ENCODE measurements at regions not wholly inside any gene's neighbourhood (a gene's known extent, or its start where the extent isn't known, plus 50 kb on each side); places are given as distances from the start of the nearest gene placed in this dataset.
"Not testable (repeated sequence)": the region's sequence is repeated elsewhere in the genome, so short reads cannot be mapped to it uniquely, and the experiment has no call there.

GRCh38 chr7:64469673-64470072 is 93.2 kb downstream of the ZNF680 start:
- Histone ChIP-seq H3K36me3 (no peaks in the 10 kb centered on the region), H3K27ac (no peak overlapping the region), H3K4me3 (no peak overlapping the region), H3K4me1 (no peaks in the 10 kb centered on the region), H3K9me3 (peaks cover 0 to 72% (median 30%) of the 10 kb centered on the region in 4 donors), H3K27me3 (no peaks in the 10 kb centered on the region)
- intact Hi-C loops (cut with DNase I; ENCODE audit: low total_unique reads): no loop called here
- TF ChIP-seq POLR2A (IDR thresholded peaks at IDR 0.05): no peak
- no peak for TF ChIP-seq CTCF (IDR thresholded peaks at IDR 0.05)
- no peak for TF ChIP-seq POLR2AphosphoS5 (IDR thresholded peaks at IDR 0.05)
- no peak for TF ChIP-seq EP300 (IDR thresholded peaks at IDR 0.05)
- no peak for DNase-seq
- 43 to 83% (median 56%) methylated on average over 1 of the region's 1 CpG for WGBS, 5 donors

- no peak overlapping the region for H3K27ac ChIP-seq
- intact Hi-C loops (cut with DNase I; ENCODE audit: low total_unique reads): no loop called here
Measured at GRCh38 chr7:64465551-64465950, 97.3 kb downstream of the ZNF680 start.

DNA sequence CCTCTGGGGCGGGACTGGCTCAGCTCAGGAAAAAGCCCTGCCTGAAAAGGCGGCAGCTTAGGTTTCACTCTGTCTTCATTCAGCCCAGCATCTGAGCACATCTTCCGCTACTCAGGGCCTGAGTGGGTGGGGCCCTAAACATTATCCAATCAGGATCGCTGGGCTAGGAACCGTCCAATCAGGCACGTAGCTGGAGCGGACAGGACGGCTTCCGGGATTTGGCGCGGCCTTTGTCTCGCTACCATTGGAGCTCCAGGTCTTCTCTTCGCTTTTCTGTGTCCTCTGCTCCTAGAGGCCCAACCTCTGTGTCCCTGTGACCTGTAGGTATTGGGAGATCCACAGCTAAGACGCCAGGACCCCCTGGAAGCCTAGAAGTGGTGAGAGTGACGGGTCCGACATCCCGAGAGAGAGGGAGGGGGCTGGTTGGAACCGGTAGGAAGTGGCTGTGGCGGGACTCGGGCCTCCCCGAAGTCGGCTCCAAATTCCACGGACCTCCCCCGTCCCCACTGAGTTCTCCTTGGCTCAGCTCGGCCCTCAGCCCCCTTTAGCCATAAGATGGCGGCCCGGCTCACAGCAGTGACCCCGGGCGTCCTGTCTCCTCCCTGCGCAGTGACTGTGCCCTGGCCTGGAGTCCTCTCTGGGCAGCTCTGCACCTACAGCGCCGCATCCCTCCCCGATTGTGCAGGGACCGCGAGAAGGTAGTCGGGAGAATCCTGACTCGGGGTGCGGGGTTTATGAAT is 99.1 kb downstream of the ZNF680 start:
- DNase-seq: peak in 1 of 2 donors; percentile 83
- Histone ChIP-seq H3K27me3 (peaks cover 0 to 8% (median 0%) of the 10 kb centered on the region in 3 donors), H3K27ac (peak overlapping the region in 2 of 5 donors; percentile 36 to 67), H3K4me1 (no peaks in the 10 kb centered on the region), H3K9me3 (peaks cover 0 to 65% (median 24%) of the 10 kb centered on the region in 4 donors), H3K36me3 (no peaks in the 10 kb centered on the region), H3K4me3 (peak overlapping the region; percentile 25 to 48 (median 42))
- intact Hi-C loops (cut with DNase I; ENCODE audit: low total_unique reads): no loop called here
- TF ChIP-seq POLR2AphosphoS5 (IDR thresholded peaks at IDR 0.05): no peak
- no peak for TF ChIP-seq CTCF (IDR thresholded peaks at IDR 0.05)
- TF ChIP-seq EP300 (IDR thresholded peaks at IDR 0.05): no peak
- TF ChIP-seq POLR2A (IDR thresholded peaks at IDR 0.05): no peak
- 17 to 32% (median 30%) methylated on average over 11 to 38 of the region's 38 CpGs for WGBS, 5 donors

More at GRCh38 chr7:64465551-64465950, 97.3 kb downstream of the ZNF680 start:
- H3K27me3 ChIP-seq: peaks cover 0 to 8% (median 0%) of the 10 kb centered on the region in 3 donors
- no peak overlapping the region for H3K4me3 ChIP-seq
- no peaks in the 10 kb centered on the region for H3K4me1 ChIP-seq
- WGBS, 5 donors: 72 to 97% (median 93%) methylated on average over 1 of the region's 1 CpG
- DNase-seq: no peak
- no peak for TF ChIP-seq CTCF (IDR thresholded peaks at IDR 0.05)
- TF ChIP-seq EP300 (IDR thresholded peaks at IDR 0.05): no peak
- no peak for TF ChIP-seq POLR2A (IDR thresholded peaks at IDR 0.05)
- no peak for TF ChIP-seq POLR2AphosphoS5 (IDR thresholded peaks at IDR 0.05)
- peaks cover 0 to 74% (median 34%) of the 10 kb centered on the region in 4 donors for H3K9me3 ChIP-seq
- H3K36me3 ChIP-seq: no peaks in the 10 kb centered on the region

GRCh38 chr7:64459858-64460257 is 103.0 kb downstream of the ZNF680 start:
- H3K36me3 ChIP-seq; intact Hi-C loops (cut with DNase I; ENCODE audit: low total_unique reads); H3K4me1 ChIP-seq; H3K27ac ChIP-seq; H3K27me3 ChIP-seq; H3K4me3 ChIP-seq: not testable (repeated sequence)
- H3K9me3 ChIP-seq: peaks cover 0 to 31% (median 7%) of the 10 kb centered on the region in 4 donors
- DNase-seq: peak in 1 of 2 donors; percentile 9
- 47 to 71% (median 65%) methylated on average over 5 of the region's 5 CpGs for WGBS, 5 donors

- peaks cover 0 to 48% (median 21%) of the 10 kb centered on the region in 4 donors for H3K9me3 ChIP-seq
- H3K36me3 ChIP-seq: no peaks in the 10 kb centered on the region
- no peak overlapping the region for H3K27ac ChIP-seq
- no peak overlapping the region for H3K4me3 ChIP-seq
- 85 to 93% (median 86%) methylated on average over 14 of the region's 14 CpGs for WGBS, 5 donors
- DNase-seq: no peak
- no peaks in the 10 kb centered on the region for H3K27me3 ChIP-seq
- TF ChIP-seq EP300 (IDR thresholded peaks at IDR 0.05) (no peak), POLR2AphosphoS5 (IDR thresholded peaks at IDR 0.05) (no peak), POLR2A (IDR thresholded peaks at IDR 0.05) (no peak), CTCF (IDR thresholded peaks at IDR 0.05) (no peak)
- intact Hi-C loops (cut with DNase I; ENCODE audit: low total_unique reads): no loop called here
- no peaks in the 10 kb centered on the region for H3K4me1 ChIP-seq
Measured at GRCh38 chr7:64433590-64433989, 119.8 kb downstream of the ZNF736 start.
